Liver (tissue), 8 donors: ENCODE measurements at regions not wholly inside any gene's neighbourhood (a gene's known extent, or its start where the extent isn't known, plus 50 kb on each side); places are given as distances from the start of the nearest gene placed in this dataset.
A peak's percentile ranks its signal among the peaks of the same experiment; 100 is the strongest.

Source experiments
- DNase-seq: peaks from one replicate; pipeline ENCODE4 v3.0.0-alpha.2; 2017; ENCODE audit warnings: low spot score
- H3K27ac ChIP-seq, 2 donors: one replicate each; pipeline ENCODE4 v1.7.0; 2013; ENCODE audit warnings: inconsistent platforms in 2 of 2, low read length in 2 of 2, control low read depth in 1 of 2, low read depth in 1 of 2, mild to moderate bottlenecking in 1 of 2
- H3K27me3 ChIP-seq, 4 donors: one replicate each; pipeline versions ENCODE4 v1.6.1 to v1.7.0; 2013; ENCODE audit warnings: low read length in 3 of 4, inconsistent platforms in 1 of 4, mild to moderate bottlenecking in 1 of 4, moderate library complexity in 1 of 4; ENCODE audit not compliant: control insufficient read depth in 4 of 4, insufficient read depth in 4 of 4
- H3K36me3 ChIP-seq, 4 donors: one replicate each; pipeline versions ENCODE4 v1.6.1 to v1.7.0; 2013; ENCODE audit warnings: low read length in 3 of 4, mild to moderate bottlenecking in 3 of 4, low read depth in 1 of 4, moderate library complexity in 1 of 4; ENCODE audit not compliant: control insufficient read depth in 4 of 4, insufficient read depth in 3 of 4
- H3K4me1 ChIP-seq, 4 donors: one replicate each; pipeline versions ENCODE4 v1.6.1 to v1.7.0; 2013; ENCODE audit warnings: low read length in 3 of 4, mild to moderate bottlenecking in 3 of 4, moderate library complexity in 1 of 4; ENCODE audit not compliant: control insufficient read depth in 4 of 4, insufficient read depth in 4 of 4
- H3K4me3 ChIP-seq, 3 donors: one replicate each; pipeline versions ENCODE4 v1.6.1 to v1.7.0; 2013; ENCODE audit warnings: low read length in 3 of 3, control low read depth in 1 of 3, low read depth in 1 of 3, mild to moderate bottlenecking in 1 of 3
- H3K9ac ChIP-seq, 2 donors: one replicate each; pipeline ENCODE4 v1.7.0; 2013; ENCODE audit warnings: low read length in 2 of 2, mild to moderate bottlenecking in 2 of 2, moderate library complexity in 2 of 2, control low read depth in 1 of 2, low read depth in 1 of 2
- H3K9me3 ChIP-seq, 4 donors: one replicate each; pipeline versions ENCODE4 v1.6.1 to v1.7.0; 2013; ENCODE audit warnings: low read length in 3 of 4; ENCODE audit not compliant: control insufficient read depth in 4 of 4
- EGR1 ChIP-seq, 2 donors: IDR thresholded peaks; 2 replicates each; pipeline ENCODE4 v1.6.1; 2016 to 2018; ENCODE audit warnings: antibody characterized with exemption in 2 of 2, low read depth in 2 of 2
- FOXA1 ChIP-seq: IDR thresholded peaks from 2 replicates; pipeline ENCODE4 v1.6.1; 2016; ENCODE audit warnings: antibody characterized with exemption
- FOXA2 ChIP-seq: IDR thresholded peaks from 2 replicates; pipeline ENCODE4 v1.6.1; 2016; ENCODE audit warnings: antibody characterized with exemption
- GABPA ChIP-seq, 2 donors: IDR thresholded peaks in 1 of 2; conservative IDR thresholded peaks in 1 of 2; 2 replicates each; pipeline ENCODE4 v1.6.1; 2016; ENCODE audit warnings: antibody characterized with exemption in 2 of 2, mild to moderate bottlenecking in 1 of 2, moderate library complexity in 1 of 2
- HNF4A ChIP-seq, 2 donors: conservative IDR thresholded peaks; 2 replicates each; pipeline ENCODE4 v1.6.1; 2016; ENCODE audit warnings: antibody characterized with exemption in 2 of 2, mild to moderate bottlenecking in 2 of 2
- HNF4G ChIP-seq: IDR thresholded peaks from 2 replicates; pipeline ENCODE4 v1.6.1; 2016; ENCODE audit warnings: antibody characterized with exemption
- JUND ChIP-seq, 2 donors: IDR thresholded peaks; 2 replicates each; pipeline ENCODE4 v1.6.1; 2016; ENCODE audit warnings: antibody characterized with exemption in 2 of 2
- NR2F2 ChIP-seq: IDR thresholded peaks from 2 replicates; pipeline ENCODE4 v1.6.1; 2016; ENCODE audit warnings: antibody characterized with exemption
- RAD21 ChIP-seq, 2 donors: IDR thresholded peaks; 2 replicates each; pipeline ENCODE4 v1.6.1; 2016; ENCODE audit warnings: antibody characterized with exemption in 2 of 2, mild to moderate bottlenecking in 2 of 2
- RXRA ChIP-seq, 2 donors: IDR thresholded peaks; 2 replicates each; pipeline ENCODE4 v1.6.1; 2017 to 2018; ENCODE audit warnings: antibody characterized with exemption in 2 of 2, mild to moderate bottlenecking in 1 of 2
- SP1 ChIP-seq: IDR thresholded peaks from 2 replicates; pipeline ENCODE4 v1.6.1; 2018; ENCODE audit warnings: antibody characterized with exemption, mild to moderate bottlenecking
- TAF1 ChIP-seq: conservative IDR thresholded peaks from 2 replicates; pipeline ENCODE4 v1.6.1; 2016; ENCODE audit warnings: antibody characterized with exemption, mild to moderate bottlenecking
- YY1 ChIP-seq: IDR thresholded peaks from 2 replicates; pipeline ENCODE4 v1.6.1; 2016; ENCODE audit warnings: antibody characterized with exemption, mild to moderate bottlenecking
- WGBS: extraction: QIAGEN DNeasy Blood & Tissue Kit; methylation state at CpG from one replicate; pipeline ENCODE4 v1.1.7; 2013; 5-methylcytosine and 5-hydroxymethylcytosine counted together
- TF ChIP-seq, protein P1 (sequence below): IDR thresholded peaks from 2 replicates; pipeline ENCODE4 v1.6.1; 2016; ENCODE audit warnings: antibody characterized with exemption
- TF ChIP-seq, protein P2 (sequence below): fragments of 150-350 bp; IDR thresholded peaks from 2 replicates; pipeline ENCODE4 v1.5.1; 2017; ENCODE audit warnings: improper control_type of control experiment, low read depth, low read length; ENCODE audit not compliant: missing input control
- TF ChIP-seq, protein P3 (sequence below): IDR thresholded peaks from 2 replicates; pipeline ENCODE4 v1.6.1; 2016; ENCODE audit warnings: antibody characterized with exemption
- TF ChIP-seq, protein P4 (sequence below): IDR thresholded peaks from 2 replicates; pipeline ENCODE4 v1.6.1; 2016; ENCODE audit warnings: antibody characterized with exemption
- TF ChIP-seq, protein P5 (sequence below): IDR thresholded peaks from 2 replicates; pipeline ENCODE4 v1.6.1; 2016; ENCODE audit warnings: antibody characterized with exemption, mild to moderate bottlenecking
- donor health status: healthy.
- donor health status: healthy.
- donor health status: healthy.
- donor health status: healthy.
- donor health status: healthy.

DNA sequence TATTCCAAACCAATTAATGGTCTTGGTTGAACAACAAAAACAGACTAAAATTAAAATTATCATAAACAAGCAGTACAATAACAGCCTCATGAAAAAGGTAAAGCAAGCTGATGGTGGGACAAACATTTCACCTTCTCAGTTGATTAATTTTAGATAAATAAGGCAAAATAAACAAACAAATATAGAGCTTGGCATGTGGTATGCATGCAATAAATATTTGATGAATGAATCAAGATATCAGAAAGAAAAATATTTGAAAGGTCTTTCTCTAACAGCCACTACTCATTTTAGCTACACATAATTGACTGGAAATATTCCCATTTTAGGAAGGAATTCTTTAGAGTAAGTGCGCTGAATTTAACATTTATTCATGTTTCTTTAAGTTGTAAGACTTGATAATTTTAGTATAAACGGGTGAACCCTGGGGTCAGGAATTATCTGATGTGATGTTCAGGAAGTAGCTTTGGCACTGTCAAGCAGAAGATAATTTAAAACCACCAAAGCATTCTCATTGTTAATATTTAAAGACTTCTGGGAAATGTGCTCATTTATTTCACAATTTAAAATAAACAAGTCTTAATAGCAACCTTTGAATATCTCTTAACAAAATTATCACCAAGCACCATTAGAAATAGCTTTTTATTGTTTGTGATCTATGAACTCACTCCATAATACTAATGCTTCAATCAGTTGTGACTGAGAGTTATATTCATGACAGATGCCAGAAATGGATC, 372.3 kb upstream of the TGFBR2 start:
- TF ChIP-seq RAD21 (IDR thresholded peaks at IDR 0.05), result peak; percentile 41 to 48
- TF ChIP-seq, protein P1, sequence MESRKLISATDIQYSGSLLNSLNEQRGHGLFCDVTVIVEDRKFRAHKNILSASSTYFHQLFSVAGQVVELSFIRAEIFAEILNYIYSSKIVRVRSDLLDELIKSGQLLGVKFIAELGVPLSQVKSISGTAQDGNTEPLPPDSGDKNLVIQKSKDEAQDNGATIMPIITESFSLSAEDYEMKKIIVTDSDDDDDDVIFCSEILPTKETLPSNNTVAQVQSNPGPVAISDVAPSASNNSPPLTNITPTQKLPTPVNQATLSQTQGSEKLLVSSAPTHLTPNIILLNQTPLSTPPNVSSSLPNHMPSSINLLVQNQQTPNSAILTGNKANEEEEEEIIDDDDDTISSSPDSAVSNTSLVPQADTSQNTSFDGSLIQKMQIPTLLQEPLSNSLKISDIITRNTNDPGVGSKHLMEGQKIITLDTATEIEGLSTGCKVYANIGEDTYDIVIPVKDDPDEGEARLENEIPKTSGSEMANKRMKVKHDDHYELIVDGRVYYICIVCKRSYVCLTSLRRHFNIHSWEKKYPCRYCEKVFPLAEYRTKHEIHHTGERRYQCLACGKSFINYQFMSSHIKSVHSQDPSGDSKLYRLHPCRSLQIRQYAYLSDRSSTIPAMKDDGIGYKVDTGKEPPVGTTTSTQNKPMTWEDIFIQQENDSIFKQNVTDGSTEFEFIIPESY, result peak; percentile 61
- no peak for TF ChIP-seq FOXA1
- TF ChIP-seq, protein P2, sequence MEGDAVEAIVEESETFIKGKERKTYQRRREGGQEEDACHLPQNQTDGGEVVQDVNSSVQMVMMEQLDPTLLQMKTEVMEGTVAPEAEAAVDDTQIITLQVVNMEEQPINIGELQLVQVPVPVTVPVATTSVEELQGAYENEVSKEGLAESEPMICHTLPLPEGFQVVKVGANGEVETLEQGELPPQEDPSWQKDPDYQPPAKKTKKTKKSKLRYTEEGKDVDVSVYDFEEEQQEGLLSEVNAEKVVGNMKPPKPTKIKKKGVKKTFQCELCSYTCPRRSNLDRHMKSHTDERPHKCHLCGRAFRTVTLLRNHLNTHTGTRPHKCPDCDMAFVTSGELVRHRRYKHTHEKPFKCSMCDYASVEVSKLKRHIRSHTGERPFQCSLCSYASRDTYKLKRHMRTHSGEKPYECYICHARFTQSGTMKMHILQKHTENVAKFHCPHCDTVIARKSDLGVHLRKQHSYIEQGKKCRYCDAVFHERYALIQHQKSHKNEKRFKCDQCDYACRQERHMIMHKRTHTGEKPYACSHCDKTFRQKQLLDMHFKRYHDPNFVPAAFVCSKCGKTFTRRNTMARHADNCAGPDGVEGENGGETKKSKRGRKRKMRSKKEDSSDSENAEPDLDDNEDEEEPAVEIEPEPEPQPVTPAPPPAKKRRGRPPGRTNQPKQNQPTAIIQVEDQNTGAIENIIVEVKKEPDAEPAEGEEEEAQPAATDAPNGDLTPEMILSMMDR, result no peak
- TF ChIP-seq HNF4G, result no peak
- peak in 1 of 2 donors; percentile 67 for TF ChIP-seq EGR1 (IDR thresholded peaks at IDR 0.05; ENCODE audit: low read depth in 2 of 2)
- TF ChIP-seq RXRA (IDR thresholded peaks at IDR 0.05), result peak; percentile 73 to 77
- TF ChIP-seq FOXA2, result peak; percentile 67
- TF ChIP-seq, protein P3, sequence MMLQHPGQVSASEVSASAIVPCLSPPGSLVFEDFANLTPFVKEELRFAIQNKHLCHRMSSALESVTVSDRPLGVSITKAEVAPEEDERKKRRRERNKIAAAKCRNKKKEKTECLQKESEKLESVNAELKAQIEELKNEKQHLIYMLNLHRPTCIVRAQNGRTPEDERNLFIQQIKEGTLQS, result no peak
- peak; percentile 62 to 68 for TF ChIP-seq JUND (IDR thresholded peaks at IDR 0.05)
- TF ChIP-seq TAF1, result no peak
- peak; percentile 86 for TF ChIP-seq NR2F2
- peak; percentile 73 to 80 for TF ChIP-seq HNF4A (conservative IDR thresholded peaks at IDR 0.05)
- TF ChIP-seq, protein P4, sequence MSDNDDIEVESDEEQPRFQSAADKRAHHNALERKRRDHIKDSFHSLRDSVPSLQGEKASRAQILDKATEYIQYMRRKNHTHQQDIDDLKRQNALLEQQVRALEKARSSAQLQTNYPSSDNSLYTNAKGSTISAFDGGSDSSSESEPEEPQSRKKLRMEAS, result peak; percentile 84
- TF ChIP-seq, protein P5, sequence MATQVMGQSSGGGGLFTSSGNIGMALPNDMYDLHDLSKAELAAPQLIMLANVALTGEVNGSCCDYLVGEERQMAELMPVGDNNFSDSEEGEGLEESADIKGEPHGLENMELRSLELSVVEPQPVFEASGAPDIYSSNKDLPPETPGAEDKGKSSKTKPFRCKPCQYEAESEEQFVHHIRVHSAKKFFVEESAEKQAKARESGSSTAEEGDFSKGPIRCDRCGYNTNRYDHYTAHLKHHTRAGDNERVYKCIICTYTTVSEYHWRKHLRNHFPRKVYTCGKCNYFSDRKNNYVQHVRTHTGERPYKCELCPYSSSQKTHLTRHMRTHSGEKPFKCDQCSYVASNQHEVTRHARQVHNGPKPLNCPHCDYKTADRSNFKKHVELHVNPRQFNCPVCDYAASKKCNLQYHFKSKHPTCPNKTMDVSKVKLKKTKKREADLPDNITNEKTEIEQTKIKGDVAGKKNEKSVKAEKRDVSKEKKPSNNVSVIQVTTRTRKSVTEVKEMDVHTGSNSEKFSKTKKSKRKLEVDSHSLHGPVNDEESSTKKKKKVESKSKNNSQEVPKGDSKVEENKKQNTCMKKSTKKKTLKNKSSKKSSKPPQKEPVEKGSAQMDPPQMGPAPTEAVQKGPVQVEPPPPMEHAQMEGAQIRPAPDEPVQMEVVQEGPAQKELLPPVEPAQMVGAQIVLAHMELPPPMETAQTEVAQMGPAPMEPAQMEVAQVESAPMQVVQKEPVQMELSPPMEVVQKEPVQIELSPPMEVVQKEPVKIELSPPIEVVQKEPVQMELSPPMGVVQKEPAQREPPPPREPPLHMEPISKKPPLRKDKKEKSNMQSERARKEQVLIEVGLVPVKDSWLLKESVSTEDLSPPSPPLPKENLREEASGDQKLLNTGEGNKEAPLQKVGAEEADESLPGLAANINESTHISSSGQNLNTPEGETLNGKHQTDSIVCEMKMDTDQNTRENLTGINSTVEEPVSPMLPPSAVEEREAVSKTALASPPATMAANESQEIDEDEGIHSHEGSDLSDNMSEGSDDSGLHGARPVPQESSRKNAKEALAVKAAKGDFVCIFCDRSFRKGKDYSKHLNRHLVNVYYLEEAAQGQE, result peak; percentile 59
- peak; percentile 88 for TF ChIP-seq SP1
- peak in 1 of 2 donors; percentile 17 for TF ChIP-seq GABPA (IDR thresholded peaks at IDR 0.05 in 1 of 2, conservative IDR thresholded peaks at IDR 0.05 in 1 of 2)
- peak; percentile 50 for TF ChIP-seq YY1
- peaks cover 8 to 22% (median 15%) of the 10 kb centered on the region in 4 donors for H3K4me1 ChIP-seq
- no peak overlapping the region for H3K4me3 ChIP-seq
- H3K36me3 ChIP-seq, result no peaks in the 10 kb centered on the region
- DNase-seq, result no peak
- peaks cover 0 to 2% (median 0%) of the 10 kb centered on the region in 4 donors for H3K9me3 ChIP-seq
- WGBS, result 33% methylated on average over 2 of the region's 2 CpGs
- H3K9ac ChIP-seq, result no peak overlapping the region
- no peaks in the 10 kb centered on the region for H3K27me3 ChIP-seq
- H3K27ac ChIP-seq, result peak overlapping the region; percentile 20 to 47
